Stomach (tissue), 8 donors: ENCODE measurements at regions not wholly inside any gene's neighbourhood (a gene's known extent, or its start where the extent isn't known, plus 50 kb on each side); places are given as distances from the start of the nearest gene placed in this dataset.

Experiments
- DNase-seq, 2 donors: peaks; one replicate each; pipeline versions ENCODE4 v3.0.0 to v3.0.0-alpha.2; 2013 to 2019
- H3K27ac ChIP-seq, 5 donors: fragments of 200-600 bp in 4 of 5; sonication (generic) in 4 of 5; one replicate each; pipeline ENCODE4 v1.5.1; 2013 to 2019; ENCODE audit warnings: mild to moderate bottlenecking in 1 of 5, moderate library complexity in 1 of 5
- H3K27me3 ChIP-seq, 3 donors: fragments of 200-600 bp; sonication (generic); one replicate each; pipeline ENCODE4 v1.5.1; 2017 to 2019; ENCODE audit warnings: mixed run types in 1 of 3
- H3K36me3 ChIP-seq, 4 donors: fragments of 200-600 bp; sonication (generic); 1 replicate in 3 of 4; 2 replicates in 1 of 4; pipeline ENCODE4 v1.5.1; 2016 to 2019
- H3K4me1 ChIP-seq, 4 donors: fragments of 200-600 bp; sonication (generic); one replicate each; pipeline ENCODE4 v1.5.1; 2016 to 2019
- H3K4me3 ChIP-seq, 4 donors: fragments of 200-600 bp; sonication (generic) in 3 of 4; one replicate each; pipeline ENCODE4 v1.5.1; 2016 to 2019; ENCODE audit warnings: mild to moderate bottlenecking in 1 of 4
- H3K9me3 ChIP-seq, 4 donors: fragments of 200-600 bp; sonication (generic); one replicate each; pipeline ENCODE4 v1.5.1; 2016 to 2019
- EP300 ChIP-seq: sonication (generic); formaldehyde crosslinking; IDR thresholded peaks from one replicate; pipeline ENCODE4 v1.6.1; 2017; ENCODE audit warnings: antibody characterized with exemption
- POLR2A ChIP-seq, 4 donors: fragments of 450-650 bp; IDR thresholded peaks; one replicate each; pipeline ENCODE4 v1.6.1; 2016; ENCODE audit warnings: antibody characterized with exemption in 4 of 4, control low read depth in 2 of 4, mild to moderate bottlenecking in 1 of 4, moderate library complexity in 1 of 4
- POLR2AphosphoS5 ChIP-seq, 3 donors: sonication (generic); formaldehyde crosslinking; IDR thresholded peaks; one replicate each; pipeline ENCODE4 v1.6.1; 2016; ENCODE audit warnings: antibody characterized with exemption in 3 of 3
- whole genome bisulfite sequencing, 5 donors: extraction: QIAGEN DNeasy Blood & Tissue Kit in 3 of 5; methylation state at CpG; one replicate each; pipeline versions ENCODE4 v1.1.5 to v1.1.7; 2013 to 2018; 5-methylcytosine and 5-hydroxymethylcytosine counted together
- intact Hi-C: fragments of 100-400 bp; cut with DNase I; formaldehyde crosslinking; loops from one replicate; pipeline ENCODE4 v1.15.1; 2023; ENCODE audit warnings: low total_unique reads
- TF ChIP-seq, protein P1 (sequence below), 7 experiments: fragments of 450-650 bp in 4 of 7; fragments of 200-600 bp in 3 of 7; sonication (generic) in 3 of 7; IDR thresholded peaks; one replicate each; pipeline ENCODE4 v1.5.1; 2016 to 2019; ENCODE audit warnings: antibody characterized with exemption in 7 of 7, control low read depth in 2 of 7, mild to moderate bottlenecking in 1 of 7
- donor health status: healthy with polysubstance abuse.
- donor health status: Bipolar disorder and iron deficiency.
- donor health status: healthy.

GRCh38 chr11:115927823-115928329, 423.7 kb upstream of the CADM1 start:
- TF ChIP-seq EP300 (no peak), POLR2AphosphoS5 (IDR thresholded peaks at IDR 0.05) (no peak), POLR2A (IDR thresholded peaks at IDR 0.05) (no peak)
- TF ChIP-seq, protein P1, sequence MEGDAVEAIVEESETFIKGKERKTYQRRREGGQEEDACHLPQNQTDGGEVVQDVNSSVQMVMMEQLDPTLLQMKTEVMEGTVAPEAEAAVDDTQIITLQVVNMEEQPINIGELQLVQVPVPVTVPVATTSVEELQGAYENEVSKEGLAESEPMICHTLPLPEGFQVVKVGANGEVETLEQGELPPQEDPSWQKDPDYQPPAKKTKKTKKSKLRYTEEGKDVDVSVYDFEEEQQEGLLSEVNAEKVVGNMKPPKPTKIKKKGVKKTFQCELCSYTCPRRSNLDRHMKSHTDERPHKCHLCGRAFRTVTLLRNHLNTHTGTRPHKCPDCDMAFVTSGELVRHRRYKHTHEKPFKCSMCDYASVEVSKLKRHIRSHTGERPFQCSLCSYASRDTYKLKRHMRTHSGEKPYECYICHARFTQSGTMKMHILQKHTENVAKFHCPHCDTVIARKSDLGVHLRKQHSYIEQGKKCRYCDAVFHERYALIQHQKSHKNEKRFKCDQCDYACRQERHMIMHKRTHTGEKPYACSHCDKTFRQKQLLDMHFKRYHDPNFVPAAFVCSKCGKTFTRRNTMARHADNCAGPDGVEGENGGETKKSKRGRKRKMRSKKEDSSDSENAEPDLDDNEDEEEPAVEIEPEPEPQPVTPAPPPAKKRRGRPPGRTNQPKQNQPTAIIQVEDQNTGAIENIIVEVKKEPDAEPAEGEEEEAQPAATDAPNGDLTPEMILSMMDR (IDR thresholded peaks at IDR 0.05), result no peak
- WGBS, 5 donors, result 82 to 91% (median 88%) methylated on average over 8 of the region's 8 CpGs

DNA sequence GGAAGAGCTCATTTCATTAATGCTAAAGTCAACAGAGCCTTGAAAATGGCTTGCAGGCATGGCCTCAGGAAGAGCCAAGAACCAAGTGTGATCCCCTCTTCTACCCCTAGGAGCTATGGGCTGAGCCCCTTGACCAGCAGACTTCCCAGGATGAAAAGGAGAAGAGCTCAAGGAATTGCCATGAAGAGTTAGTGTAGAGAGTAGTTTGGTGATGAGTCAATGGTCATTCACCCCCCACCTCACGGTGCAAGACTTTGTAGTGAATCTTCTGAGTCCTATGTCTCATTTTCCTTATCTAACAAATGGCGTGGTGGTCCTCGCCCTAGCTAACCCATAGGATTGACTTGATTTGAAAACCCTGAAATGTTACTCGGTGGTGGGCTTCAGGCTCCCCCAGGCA, 422.4 kb upstream of the CADM1 start:
- 88 to 95% (median 89%) methylated on average over 4 of the region's 4 CpGs for WGBS, 5 donors
- peaks cover 0 to 24% (median 9%) of the 10 kb centered on the region in 4 donors for H3K4me1 ChIP-seq
- H3K27ac ChIP-seq, result no peak overlapping the region
- intact Hi-C loops, result no loop called here
- H3K27me3 ChIP-seq, result peaks cover 0 to 10% (median 0%) of the 10 kb centered on the region in 3 donors
- no peak for TF ChIP-seq POLR2A (IDR thresholded peaks at IDR 0.05)
- TF ChIP-seq, protein P1 (IDR thresholded peaks at IDR 0.05), result no peak
- TF ChIP-seq EP300, result no peak
- no peak for TF ChIP-seq POLR2AphosphoS5 (IDR thresholded peaks at IDR 0.05)
- no peak for DNase-seq
- no peaks in the 10 kb centered on the region for H3K36me3 ChIP-seq
- H3K4me3 ChIP-seq, result no peak overlapping the region
- H3K9me3 ChIP-seq, result no peaks in the 10 kb centered on the region

More at GRCh38 chr11:115927823-115928329, 423.7 kb upstream of the CADM1 start:
- H3K9me3 ChIP-seq, result no peaks in the 10 kb centered on the region
- H3K27me3 ChIP-seq, result peaks cover 0 to 7% (median 0%) of the 10 kb centered on the region in 3 donors
- no peak overlapping the region for H3K4me3 ChIP-seq
- intact Hi-C loops, result no loop called here
- H3K27ac ChIP-seq, result no peak overlapping the region
- H3K4me1 ChIP-seq, result peaks cover 0 to 24% (median 9%) of the 10 kb centered on the region in 4 donors
- H3K36me3 ChIP-seq, result no peaks in the 10 kb centered on the region
- no peak for DNase-seq

GRCh38 chr11:115926138-115926537, 421.9 kb upstream of the CADM1 start:
- DNase-seq, result no peak
- Histone ChIP-seq H3K9me3 (no peaks in the 10 kb centered on the region), H3K27ac (no peak overlapping the region), H3K4me1 (peaks cover 0 to 19% (median 9%) of the 10 kb centered on the region in 4 donors), H3K4me3 (no peak overlapping the region), H3K27me3 (peaks cover 0 to 10% (median 0%) of the 10 kb centered on the region in 3 donors), H3K36me3 (no peaks in the 10 kb centered on the region)
- intact Hi-C loops, result no loop called here
- TF ChIP-seq EP300, result no peak
- 78 to 89% (median 83%) methylated on average over 5 of the region's 5 CpGs for WGBS, 5 donors

DNA sequence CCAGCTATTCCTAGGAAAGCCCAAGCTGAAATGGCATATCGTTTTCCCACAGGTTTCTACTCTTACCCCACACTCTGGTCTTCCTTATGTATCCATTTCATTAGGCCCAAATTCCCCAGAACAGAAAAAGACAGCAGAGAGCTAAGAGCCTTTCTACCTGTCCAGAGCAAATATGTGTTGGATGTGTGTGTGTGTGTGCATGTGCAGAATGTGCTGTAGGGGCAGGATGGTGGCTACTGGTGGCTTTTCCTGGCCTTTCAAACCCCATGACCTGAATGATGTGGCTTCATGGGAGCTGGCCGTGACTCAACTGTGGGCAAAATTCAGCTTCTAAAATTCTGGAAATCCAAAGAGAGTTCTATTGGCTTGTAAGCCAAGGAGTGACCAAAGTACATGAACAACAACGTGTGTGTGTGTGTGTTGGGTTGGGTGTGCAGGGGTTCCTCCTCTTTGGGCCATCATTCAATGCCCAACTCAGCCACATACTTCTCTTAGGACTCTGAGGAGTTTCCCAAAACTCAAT, 421.4 kb upstream of the CADM1 start:
- H3K9me3 ChIP-seq, result no peaks in the 10 kb centered on the region
- DNase-seq, result no peak
- 74 to 91% (median 82%) methylated on average over 3 of the region's 3 CpGs for WGBS, 5 donors
- H3K36me3 ChIP-seq, result no peaks in the 10 kb centered on the region
- H3K27ac ChIP-seq, result no peak overlapping the region
- H3K4me3 ChIP-seq, result no peak overlapping the region
- peaks cover 0 to 14% (median 5%) of the 10 kb centered on the region in 4 donors for H3K4me1 ChIP-seq
- TF ChIP-seq POLR2A (IDR thresholded peaks at IDR 0.05) (no peak), POLR2AphosphoS5 (IDR thresholded peaks at IDR 0.05) (no peak), EP300 (no peak)
- TF ChIP-seq, protein P1 (IDR thresholded peaks at IDR 0.05), result no peak
- intact Hi-C loops, result no loop called here
- peaks cover 0 to 10% (median 0%) of the 10 kb centered on the region in 3 donors for H3K27me3 ChIP-seq
